SK-N-SH treated with all-trans-retinoic acid at 6 μM for 48 hours (cell line): ENCODE measurements at regions not wholly inside any gene's neighbourhood (a gene's known extent, or its start where the extent isn't known, plus 50 kb on each side); places are given as distances from the start of the nearest gene placed in this dataset.

Experiments
- BACH2 ChIP-seq: fragments of 250-450 bp; sonication (Bioruptor Pico); IDR thresholded peaks from 2 replicates; pipeline ENCODE4 v1.9.0; 2021; ENCODE audit warnings: mild to moderate bottlenecking, borderline replicate concordance
- ZFP30 ChIP-seq: fragments of 450-650 bp; formaldehyde crosslinking; IDR thresholded peaks from 2 replicates; pipeline ENCODE4 v1.5.0; 2022; ENCODE audit warnings: mild to moderate bottlenecking, moderate library complexity

DNA sequence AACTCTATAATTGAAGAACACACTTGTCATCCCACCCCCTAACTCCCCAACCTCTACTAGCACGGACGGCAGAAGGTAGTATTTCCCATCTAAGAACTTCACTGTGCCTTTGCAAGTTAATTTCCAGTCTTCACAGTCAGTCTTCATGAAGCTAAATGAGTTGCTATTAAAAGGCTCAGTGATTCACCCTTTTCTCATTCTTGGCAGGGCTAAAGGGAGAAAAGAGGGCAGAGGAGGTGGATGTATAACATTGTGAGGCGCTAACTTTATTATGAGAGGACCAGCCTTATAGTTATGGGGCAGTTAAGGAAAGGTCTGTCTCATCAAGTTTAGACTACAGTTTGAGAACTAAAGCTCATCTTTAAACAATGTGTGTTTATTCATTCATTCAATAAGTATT lies 161.0 kb upstream of the S100G start:
- TF ChIP-seq ZFP30 (CRISPR knock-in tag), result no peak
- TF ChIP-seq BACH2, result no peak
